Epithelial cell of esophagus (primary cell): ENCODE measurements at regions not wholly inside any gene's neighbourhood (a gene's known extent, or its start where the extent isn't known, plus 50 kb on each side); places are given as distances from the start of the nearest gene placed in this dataset.

Experiments used
- DNase-seq: peaks from one replicate; pipeline ENCODE4 v3.0.0; 2010; ENCODE audit warnings: low read depth
- H3K4me3 ChIP-seq: 2 replicates; pipeline ENCODE4 v1.5.1; 2011; ENCODE audit warnings: mild to moderate bottlenecking, low read length, control low read depth
- CTCF ChIP-seq: IDR thresholded peaks from 2 replicates; pipeline ENCODE4 v1.5.1; 2011; ENCODE audit warnings: low read depth, mild to moderate bottlenecking, low read length, control low read depth, inconsistent platforms; ENCODE audit not compliant: insufficient read depth; ENCODE audit errors: missing control alignments

- no peak overlapping the region for H3K4me3 ChIP-seq
- no peak for DNase-seq
- TF ChIP-seq CTCF: no peak
Measured at GRCh38 chr12:75881920-75882319, 149.7 kb downstream of the PHLDA1 start.

GRCh38 chr12:75877763-75878621, 153.6 kb downstream of the PHLDA1 start:
- no peak for TF ChIP-seq CTCF
- DNase-seq: peak; percentile 87
- H3K4me3 ChIP-seq: no peak overlapping the region

GRCh38 chr12:75876832-75877762, 154.5 kb downstream of the PHLDA1 start:
- peak; percentile 22 for DNase-seq
- no peak overlapping the region for H3K4me3 ChIP-seq
- TF ChIP-seq CTCF: no peak

GRCh38 chr12:75874441-75874840, 157.1 kb downstream of the PHLDA1 start:
- no peak overlapping the region for H3K4me3 ChIP-seq
- no peak for TF ChIP-seq CTCF
- no peak for DNase-seq

GRCh38 chr12:75872762-75873161, 158.8 kb downstream of the PHLDA1 start:
- DNase-seq: no peak
- no peak overlapping the region for H3K4me3 ChIP-seq
- no peak for TF ChIP-seq CTCF

GRCh38 chr12:75870878-75871277, 160.7 kb downstream of the PHLDA1 start:
- DNase-seq: no peak

More at GRCh38 chr12:75870878-75871277, 160.7 kb downstream of the PHLDA1 start:
- no peak overlapping the region for H3K4me3 ChIP-seq
- no peak for TF ChIP-seq CTCF
